GM12873 (cell line): ENCODE measurements at regions not wholly inside any gene's neighbourhood (a gene's known extent, or its start where the extent isn't known, plus 50 kb on each side); places are given as distances from the start of the nearest gene placed in this dataset.

Experiments
- CTCF ChIP-seq: IDR thresholded peaks from 2 replicates; pipeline ENCODE4 v1.5.1; 2012; ENCODE audit warnings: low read depth, mild to moderate bottlenecking, moderate library complexity, low read length, control low read depth; ENCODE audit not compliant: insufficient read depth; ENCODE audit errors: missing control alignments

- no peak for TF ChIP-seq CTCF
Measured at GRCh38 chr12:111224186-111225066, 144.5 kb downstream of the PHETA1 start.

GRCh38 chr12:111222523-111222922 lies 146.4 kb downstream of the PHETA1 start:
- TF ChIP-seq CTCF, result no peak

- TF ChIP-seq CTCF, result no peak
Measured at GRCh38 chr12:111222027-111222414, 146.9 kb downstream of the PHETA1 start.

- no peak for TF ChIP-seq CTCF
Measured at GRCh38 chr12:111221062-111222026, 147.6 kb downstream of the PHETA1 start.

- TF ChIP-seq CTCF, result no peak
Measured at GRCh38 chr12:111220363-111220762, 148.5 kb downstream of the PHETA1 start.

GRCh38 chr12:111219440-111219839 lies 149.5 kb downstream of the PHETA1 start:
- TF ChIP-seq CTCF, result no peak

GRCh38 chr12:111218499-111218898 lies 150.4 kb downstream of the PHETA1 start:
- TF ChIP-seq CTCF, result no peak
